Right forelimb (tissue), 1 donor: ENCODE measurements at regions not wholly inside any gene's neighbourhood (a gene's known extent, or its start where the extent isn't known, plus 50 kb on each side); places are given as distances from the start of the nearest gene placed in this dataset.
"Not testable (repeated sequence)": the region's sequence is repeated elsewhere in the genome, so short reads cannot be mapped to it uniquely, and the experiment has no call there.

Experiments
- DNase-seq: peaks from one replicate; pipeline ENCODE4 v3.0.0-alpha.2; 2018

DNA sequence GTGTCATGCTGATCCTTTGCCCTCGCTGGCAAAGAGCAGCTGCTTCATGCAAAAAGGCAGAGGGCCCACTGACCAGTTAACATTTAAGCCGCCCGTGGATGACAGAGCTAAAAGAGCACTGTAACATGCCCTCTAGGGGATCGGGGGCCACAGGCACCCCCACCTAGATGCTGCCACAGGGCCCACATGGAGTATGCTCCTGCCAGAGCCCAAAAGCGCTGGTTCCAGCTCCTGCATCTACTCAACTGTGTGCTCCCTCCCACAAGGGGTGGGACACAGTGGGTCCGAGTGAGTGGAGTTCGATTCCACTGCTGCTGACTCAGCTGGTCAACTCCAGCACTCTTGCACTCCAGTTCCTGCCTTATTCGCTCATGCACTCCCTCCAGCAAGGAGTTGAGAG lies 199.8 kb upstream of the CNTNAP2 start:
- DNase-seq: no peak

DNA sequence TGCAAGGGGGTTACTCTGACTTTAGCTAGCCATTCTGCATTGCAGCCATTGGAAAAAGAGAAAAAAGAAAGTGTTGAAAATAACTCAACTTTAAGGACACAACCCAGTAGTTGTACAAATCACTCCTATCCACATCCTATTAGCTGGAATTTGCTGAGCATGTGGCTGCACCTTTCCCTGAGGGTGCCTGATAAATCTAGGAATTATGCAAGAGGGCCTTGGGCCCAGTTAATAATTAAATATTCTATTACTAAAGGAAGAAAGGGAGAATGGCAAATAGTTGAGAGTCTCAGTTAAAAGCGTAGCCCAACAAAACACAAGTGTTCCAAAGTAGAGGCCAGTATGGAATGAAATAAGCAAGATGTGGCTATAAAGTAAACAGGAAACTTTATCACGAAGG lies 200.9 kb upstream of the CNTNAP2 start:
- no peak for DNase-seq

DNA sequence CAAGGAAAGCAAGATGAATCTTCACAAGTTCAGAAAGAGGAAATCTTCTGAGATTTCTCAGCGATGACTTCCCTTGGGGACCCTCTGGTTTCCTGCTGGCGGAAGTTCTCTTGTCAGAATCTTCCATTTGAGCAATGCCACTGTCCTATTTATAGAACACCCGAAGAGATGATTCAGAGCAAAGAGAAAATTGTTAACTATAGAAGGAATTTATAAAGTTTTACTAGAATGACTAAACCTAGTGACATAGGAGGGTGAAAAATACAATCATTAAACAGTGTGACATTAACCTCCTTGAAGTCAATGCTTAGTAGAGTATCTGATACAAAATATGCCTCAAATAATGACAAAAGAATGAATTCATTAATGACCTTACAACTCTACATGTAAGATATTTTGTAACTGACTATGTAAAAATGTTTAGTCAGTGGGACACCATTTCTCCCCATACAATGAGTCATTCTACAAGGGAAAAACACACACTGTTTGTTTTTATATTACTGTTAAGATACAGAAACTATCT lies 206.5 kb upstream of the CNTNAP2 start:
- no peak for DNase-seq

DNA sequence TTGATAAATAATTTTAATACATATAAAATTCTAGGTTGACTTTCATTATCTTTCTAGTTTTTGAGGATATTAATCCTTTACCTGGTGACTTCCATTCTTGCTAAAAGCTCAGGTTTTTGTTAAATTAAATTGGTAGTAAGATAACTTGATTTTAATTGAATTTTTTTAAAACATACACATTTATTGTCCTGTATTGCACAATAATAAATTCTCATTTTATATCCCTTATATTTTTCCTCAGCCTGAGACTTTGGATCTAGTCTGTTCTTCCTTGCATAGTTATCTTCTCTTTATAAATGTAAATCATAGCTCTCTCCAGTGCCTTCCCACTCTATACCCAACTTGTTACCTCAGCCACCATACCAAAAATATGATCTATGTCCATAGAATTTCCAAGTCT lies 212.9 kb upstream of the CNTNAP2 start:
- no peak for DNase-seq

DNA sequence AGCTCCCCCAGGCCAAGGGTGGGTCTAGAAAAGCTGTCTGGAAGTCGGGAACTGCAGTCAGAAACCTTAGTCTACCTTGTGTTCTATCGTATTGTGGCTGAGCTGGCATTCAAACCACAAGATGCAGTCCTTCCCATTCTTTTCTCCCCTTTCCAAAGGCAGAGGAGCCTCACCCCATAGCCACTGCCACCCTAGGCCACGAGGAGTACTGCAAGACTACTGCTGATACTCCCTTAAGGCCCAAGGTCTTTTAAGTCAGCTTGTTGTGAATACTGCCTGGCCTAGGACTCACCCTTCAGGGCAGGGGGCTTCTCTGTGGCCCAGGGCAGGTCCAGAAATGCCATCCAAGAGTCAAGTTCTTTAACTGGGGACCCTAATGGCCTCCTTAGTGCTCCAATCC lies 214.5 kb upstream of the CNTNAP2 start:
- no peak for DNase-seq

DNA sequence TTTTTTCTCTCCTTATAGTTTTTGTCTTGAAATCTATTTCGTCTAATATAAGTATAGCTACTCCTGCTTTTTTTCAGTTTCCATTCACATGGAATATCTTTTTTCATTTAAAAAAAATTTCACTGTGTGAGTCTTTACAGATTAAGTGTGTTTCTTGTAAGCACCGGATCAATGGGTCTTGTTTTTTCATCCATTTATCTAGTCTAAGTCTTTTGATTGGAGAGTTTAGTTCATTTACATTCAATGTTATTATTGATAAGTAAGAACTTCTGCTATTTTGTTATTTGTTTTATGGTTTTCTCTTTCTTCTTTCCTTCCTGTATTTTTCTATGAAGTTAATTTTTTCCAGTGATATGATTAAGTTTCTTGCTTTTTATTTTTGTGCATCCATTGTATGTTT lies 216.7 kb upstream of the CNTNAP2 start:
- DNase-seq: no peak

DNA sequence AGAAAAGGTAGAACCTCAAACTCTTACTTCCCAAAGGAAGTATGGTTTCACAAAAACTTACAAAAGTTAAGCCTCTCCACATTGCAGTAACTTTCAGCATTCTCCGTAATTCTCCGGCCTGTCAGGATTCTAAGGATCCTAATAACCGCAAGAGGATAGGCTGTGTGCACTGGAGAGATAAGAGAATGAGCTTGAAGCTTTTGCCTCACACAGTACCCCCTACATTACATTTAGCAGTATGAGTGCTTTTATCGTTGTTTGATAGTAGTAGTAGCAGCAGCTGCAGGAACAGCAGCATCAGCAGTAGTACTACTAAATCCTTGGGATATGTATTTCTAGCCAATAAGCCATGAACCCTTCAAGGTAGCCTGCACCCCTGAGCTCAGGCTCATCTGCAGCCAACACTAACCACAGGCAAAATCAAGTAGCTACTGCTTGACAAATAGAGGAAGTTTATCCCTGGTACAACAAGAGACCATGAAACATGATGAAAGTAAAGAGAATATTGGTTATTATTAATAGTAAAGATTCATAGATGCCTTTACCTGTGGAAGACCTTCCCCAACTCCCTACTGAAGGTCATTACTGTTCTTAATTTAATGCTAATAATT lies 222.6 kb upstream of the CNTNAP2 start:
- DNase-seq: no peak

DNA sequence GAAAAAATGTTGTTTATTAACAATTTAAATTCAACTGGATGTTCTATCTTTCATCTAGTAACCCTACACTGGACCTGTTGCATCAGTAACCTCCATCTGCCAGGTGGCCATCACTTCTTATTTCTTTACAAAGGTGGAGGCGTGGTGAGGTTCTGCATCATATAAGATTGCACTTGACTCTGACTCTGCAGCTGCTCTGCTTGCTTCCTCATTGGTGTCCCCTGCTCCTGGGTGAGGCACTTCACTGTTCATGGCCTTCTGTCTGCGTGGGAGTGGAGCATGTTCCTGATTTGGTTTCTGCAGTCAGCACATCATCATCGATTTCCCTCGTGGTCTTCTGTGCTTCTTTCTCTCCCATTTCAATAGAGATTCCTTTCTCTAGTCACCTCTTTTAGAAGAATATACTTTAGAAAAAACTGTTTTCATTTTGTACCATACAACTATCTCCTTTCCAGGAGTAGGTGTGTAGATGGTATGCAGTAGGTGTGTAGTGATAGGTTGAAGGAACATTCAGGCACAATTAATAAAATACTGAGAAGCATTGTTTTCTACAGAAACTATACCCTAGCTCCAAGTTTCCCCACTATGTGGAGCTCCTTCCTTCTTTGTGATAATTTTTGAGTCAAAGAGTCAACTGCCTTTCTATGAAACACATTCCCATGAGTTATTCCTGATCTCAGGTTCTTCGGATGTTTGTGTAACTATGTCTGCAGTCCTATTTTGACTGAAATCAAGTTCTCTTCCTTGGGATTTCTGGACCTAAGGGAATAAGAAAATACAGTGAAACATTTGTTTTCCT lies 231.7 kb upstream of the CNTNAP2 start:
- no peak for DNase-seq

DNA sequence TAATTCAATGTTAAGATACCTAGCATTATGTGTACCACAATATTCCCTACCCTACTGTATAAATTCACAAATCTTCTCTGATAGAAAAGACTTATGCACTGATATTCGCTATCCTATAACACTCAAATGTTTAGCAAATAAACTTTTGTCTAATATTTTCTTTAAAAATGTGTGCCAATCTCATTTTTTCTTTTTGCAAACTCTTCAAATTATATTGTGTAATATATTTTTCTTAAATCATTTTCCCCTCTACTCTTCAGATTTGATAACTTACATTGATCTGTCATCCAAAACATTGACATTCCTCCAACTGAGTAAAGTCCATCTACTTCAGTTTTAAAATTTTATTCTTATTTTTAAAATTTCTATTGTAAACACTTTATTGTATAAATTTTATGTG lies 240.2 kb upstream of the CNTNAP2 start:
- DNase-seq: no peak

DNA sequence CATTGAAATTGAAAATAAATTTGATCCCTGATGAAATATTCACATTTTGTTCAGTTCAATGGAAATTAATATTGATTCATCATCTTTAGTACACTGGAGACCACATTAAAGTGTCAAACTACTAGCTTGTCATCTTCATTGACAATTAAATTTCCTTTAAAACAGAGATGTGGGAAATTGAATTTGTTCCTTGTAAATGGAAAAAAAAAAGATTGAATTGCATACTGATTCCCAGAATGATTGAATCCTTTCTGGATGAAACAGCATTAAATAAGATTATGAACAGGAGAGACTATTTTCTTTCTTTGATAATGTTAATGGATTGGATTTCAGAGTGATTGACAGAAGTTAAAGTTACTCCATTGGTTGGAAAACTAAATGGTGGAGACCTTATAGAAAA lies 241.3 kb upstream of the CNTNAP2 start:
- DNase-seq: no peak

DNA sequence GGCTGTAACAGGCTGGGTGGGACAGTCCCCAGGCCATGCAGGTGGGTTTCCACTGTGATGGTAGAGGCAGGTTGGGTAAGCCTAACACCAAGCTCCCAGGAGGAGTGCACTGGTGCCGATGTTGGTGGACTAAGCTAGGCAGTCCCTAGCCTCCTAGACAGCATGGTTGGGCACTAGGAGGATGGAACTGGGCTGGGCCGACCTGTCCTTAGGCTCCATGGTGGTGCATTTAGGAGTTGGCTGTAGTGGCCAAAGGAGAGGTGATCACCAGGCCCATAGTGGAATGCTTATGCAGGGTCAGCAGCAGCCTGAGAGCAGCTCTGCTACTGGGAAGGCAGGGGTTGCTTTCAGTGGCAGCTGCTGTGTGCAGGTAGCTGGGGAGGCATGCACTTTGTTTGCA lies 247.7 kb upstream of the CNTNAP2 start:
- no peak for DNase-seq

DNA sequence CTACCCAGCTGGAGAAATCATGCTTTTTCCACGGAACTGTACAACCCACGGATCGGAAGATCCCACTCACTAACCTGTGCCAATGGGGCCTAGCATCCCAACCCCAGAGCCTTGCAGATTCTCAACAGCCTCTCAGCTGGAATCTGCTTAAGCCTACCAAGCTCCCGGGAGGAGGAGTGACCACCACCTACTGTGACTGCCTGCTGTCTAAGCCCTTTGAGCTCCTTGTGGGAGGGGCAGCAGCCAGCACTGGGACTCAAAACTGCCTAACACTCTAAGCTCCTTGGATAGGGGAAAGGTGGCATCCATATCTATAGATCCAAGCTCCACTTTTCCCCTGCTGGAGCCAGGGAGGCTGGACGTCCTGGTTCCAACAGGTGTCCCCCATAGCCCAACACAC lies 254.4 kb upstream of the CNTNAP2 start:
- no peak for DNase-seq

DNA sequence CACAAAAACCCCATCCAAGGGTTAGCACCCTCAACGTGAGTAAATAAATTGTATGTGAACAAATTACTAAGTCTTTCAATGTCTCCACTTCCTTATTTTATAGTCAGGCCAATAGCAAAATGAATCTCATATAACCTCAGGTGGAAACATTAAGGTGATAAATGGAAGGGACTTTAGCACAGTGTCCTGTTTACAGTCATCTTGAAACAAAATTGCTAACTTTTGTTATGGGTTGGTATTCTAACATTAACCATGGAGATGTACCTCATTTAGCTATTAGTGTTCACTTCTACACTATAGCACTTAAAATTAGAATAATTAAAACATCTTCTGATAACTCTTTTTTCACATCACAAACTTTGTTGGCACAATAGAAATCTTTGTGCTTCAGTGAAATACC lies 255.8 kb upstream of the CNTNAP2 start:
- DNase-seq: no peak

DNA sequence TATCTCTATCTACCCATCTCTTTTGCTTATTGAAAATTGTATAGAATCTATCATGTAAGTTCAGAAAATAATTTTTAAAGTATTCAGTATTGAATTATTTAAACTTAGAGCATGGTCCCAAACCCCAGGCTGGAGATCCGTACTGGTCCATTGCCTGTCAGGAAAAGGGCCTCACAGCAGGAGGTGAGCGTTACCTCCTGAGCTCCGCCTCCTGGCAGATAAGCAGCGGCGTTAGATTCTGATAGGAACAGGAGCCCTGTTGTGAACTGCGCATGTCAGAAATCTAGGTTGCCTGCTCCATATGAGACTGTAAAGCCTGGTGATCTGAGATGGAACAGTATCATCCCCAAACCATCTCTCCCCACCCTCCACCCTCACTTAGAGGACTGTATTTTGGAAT lies 266.0 kb upstream of the CNTNAP2 start:
- DNase-seq: no peak

DNA sequence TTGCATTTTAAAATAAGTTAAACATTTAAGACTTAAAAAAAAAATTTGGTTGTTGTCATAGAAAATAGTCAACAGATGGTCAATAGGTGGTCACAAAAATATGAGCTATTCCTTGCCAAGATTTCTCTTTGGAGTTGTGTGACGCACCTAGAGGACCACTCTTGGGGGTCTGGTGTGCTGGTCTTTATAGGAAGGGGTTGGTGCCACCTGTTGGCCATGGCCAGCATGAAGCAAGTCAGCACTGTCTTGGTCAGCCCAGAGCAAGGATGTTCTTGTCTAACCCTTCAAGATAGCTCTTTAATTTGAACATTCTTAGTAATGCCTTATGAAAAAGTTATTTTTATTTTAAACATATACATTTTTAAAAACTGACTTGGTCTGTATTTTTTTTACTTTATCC lies 267.9 kb upstream of the CNTNAP2 start:
- no peak for DNase-seq

DNA sequence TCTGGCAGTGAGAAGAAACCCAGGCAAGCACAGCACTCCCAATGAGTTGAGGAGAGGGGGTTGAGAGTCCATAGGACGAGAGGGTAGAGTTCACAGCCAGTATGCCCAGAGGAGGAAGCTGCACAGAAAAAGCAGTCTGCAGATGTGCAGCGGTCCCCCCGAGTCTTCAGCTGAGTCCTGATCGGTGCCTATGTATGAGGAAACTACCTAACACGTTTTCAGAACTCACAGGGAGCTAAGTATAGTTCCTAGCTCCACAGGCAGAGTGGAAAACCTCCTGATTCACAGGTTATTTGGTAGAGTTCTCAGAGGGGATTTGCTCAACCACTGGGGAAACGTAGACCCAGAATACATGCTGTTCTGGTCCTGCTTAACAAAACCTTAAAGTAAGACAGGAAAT lies 271.3 kb upstream of the CNTNAP2 start:
- no peak for DNase-seq

DNA sequence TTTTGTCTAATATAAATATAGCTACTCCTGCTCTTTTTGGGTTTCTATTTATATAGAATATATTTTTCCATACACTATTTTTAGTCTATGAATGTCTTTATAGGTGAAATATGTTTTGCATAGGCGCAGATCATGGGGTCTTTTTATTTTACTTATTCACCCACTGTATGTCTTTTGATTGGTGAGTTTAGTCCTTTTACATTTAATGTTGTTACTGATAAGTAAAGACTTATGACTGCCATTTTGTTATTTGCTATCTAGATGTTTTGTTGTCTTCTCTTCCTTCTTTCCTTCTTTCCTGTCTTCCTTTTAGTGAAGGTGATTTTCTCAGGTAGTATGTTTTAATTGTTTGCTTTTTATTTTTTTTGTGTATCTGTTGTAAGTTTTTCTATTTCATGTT lies 276.8 kb upstream of the CNTNAP2 start:
- no peak for DNase-seq

DNA sequence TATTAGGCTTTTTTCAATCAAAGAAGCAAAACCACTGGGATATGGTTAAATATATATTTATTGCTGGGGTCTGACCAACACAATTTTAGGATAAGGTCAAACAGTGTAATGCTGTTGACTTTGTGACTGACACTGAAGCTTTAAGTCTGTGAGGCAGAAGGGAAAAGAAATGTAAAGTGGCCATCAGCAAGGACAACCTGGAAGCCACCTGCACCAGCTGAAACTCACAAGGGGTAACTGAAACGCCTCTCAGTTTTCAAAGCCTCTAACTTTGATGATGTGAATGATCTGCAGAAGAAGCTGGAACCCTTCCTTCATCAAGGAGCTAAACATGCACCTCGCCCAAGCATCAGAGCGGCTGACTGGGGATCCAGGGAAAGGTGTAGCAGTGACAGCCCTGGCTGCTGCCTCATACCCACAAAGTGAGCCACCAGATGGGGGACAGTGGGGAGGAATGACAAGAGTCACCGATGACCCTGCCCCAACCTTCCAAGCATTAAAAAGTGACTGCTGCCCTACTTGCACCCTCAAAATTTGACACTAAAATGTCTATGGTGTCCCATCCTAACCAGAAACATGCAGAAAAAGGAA lies 284.9 kb upstream of the CNTNAP2 start:
- DNase-seq: no peak

DNA sequence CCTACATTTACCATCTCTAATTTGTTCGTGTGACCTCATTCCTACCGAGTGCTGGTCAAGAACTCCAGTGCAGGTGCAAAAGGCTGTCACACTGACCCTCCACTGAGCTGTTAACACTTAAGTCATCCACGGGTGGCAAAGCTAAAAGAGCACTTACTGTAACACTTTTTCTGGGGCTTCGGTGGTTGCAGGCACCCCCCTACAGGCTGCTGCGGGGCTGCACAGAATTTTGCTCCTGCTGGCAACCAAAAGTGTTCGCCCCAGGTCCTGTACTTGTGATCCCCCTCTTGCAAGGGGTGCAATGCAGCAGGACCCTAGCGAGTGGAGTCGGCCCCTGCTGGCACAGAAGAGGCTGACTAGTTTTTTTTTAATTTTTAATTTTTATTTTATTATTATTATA lies 298.9 kb upstream of the CNTNAP2 start:
- no peak for DNase-seq

DNA sequence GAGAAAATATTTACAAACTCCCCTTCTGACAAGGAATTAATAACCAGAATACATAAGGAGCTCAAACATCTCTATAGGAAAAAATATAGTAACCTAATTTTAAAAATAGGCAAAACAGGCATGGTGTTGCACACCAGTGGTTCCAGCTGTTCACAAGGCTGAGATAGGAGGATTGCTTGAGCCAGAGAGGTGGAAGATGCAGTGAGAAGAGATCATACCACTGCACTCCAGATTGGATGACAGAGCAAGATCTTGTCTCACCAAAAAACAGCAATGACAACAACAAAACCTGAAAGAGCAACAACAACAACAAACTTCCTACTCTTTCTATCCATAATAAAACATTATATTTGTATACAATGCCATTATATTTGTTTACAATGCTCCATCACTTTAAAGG lies 304.4 kb upstream of the CNTNAP2 start:
- no peak for DNase-seq

DNA sequence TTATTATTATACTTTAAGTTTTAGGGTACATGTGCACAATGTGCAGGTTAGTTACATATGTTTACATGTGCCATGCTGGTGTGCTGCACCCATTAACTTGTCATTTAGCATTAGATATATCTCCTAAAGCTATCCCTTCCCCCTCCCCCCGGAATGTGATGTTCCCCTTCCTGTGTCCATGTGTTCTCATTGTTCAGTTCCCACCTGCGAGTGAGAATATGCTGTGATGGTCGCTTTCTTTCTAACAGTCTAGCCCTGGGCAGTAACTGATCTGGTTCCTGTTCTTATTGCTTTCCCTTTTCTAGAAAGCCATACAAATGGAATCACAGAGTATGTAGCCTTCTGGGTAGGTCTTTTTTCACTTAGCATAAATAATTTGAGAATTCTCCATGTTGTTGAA lies 311.1 kb upstream of the CNTNAP2 start:
- not testable (repeated sequence) for DNase-seq

DNA sequence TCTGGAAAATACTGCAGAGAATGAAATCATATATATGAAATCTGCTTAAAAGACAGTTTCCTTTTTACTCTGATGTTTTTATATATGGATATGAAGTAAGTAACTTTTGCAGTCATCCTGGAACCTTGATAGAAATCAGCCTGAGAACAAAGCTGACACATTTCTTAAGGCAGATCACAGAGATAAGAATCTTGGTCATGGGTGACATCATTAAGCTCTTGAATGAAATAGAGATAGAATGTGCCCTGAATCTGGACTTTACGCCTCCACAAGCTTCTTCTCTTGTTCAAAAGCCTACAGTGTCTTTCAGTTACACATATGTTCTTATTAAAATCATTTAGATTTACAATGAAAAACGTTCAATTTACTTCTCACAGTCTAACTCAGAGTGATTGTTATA lies 319.1 kb upstream of the CNTNAP2 start:
- DNase-seq: no peak

DNA sequence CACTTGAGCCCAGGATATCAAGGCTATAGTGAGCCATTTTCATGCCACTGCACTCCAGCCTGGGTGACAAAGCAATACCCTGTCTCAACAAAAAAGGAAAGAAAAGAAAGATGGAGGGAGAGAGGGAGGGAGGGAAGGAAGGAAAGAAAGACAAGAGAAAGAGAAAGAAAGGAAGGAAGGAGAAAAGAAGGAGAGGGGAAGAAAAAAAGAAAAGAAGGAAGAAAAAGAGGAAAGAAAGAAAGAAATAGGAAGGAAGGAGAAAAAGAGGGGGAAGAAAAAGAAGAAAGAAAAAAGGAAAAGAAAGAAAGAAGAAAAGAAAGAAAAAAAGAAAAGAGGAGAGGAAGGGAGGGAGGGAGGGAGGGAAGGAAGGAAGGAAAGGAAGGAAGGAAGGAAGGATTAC lies 321.5 kb upstream of the CNTNAP2 start:
- DNase-seq: no peak
